Left ventricle myocardium superior (tissue), 1 donor: ENCODE measurements at regions not wholly inside any gene's neighbourhood (a gene's known extent, or its start where the extent isn't known, plus 50 kb on each side); places are given as distances from the start of the nearest gene placed in this dataset.
"Not testable (repeated sequence)": the region's sequence is repeated elsewhere in the genome, so short reads cannot be mapped to it uniquely, and the experiment has no call there.

Source experiments
- ATAC-seq: fragments of 200-7000 bp; cut with Tn5 transposase; one replicate; pipeline ENCODE4 v1.9.1; 2020; ENCODE audit warnings: mild to moderate bottlenecking, moderate library complexity
- DNase-seq: peaks from one replicate; pipeline ENCODE4 v3.0.0-alpha.2; 2020
- intact Hi-C: fragments of 100-400 bp; cut with micrococcal nuclease; formaldehyde crosslinking; loops from one replicate; pipeline ENCODE4 v1.11.0; 2022
- donor health status: DM: no; HTN: yes; CAD: no; lungs with severe emphysema.

- no peak for DNase-seq
- intact Hi-C loops, result no loop called here
- ATAC-seq, result no peak
These were observed 149.7 kb upstream of the ZNF366 start for GRCh38 chr5:72656756-72657513.

- no peak for ATAC-seq
- no peak for DNase-seq
- intact Hi-C loops, result no loop called here
These were observed 149.1 kb upstream of the ZNF366 start for GRCh38 chr5:72656331-72656730.

GRCh38 chr5:72654231-72654630 is 147.0 kb upstream of the ZNF366 start:
- DNase-seq (no peak), ATAC-seq (no peak)
- intact Hi-C loops, result no loop called here

- intact Hi-C loops, result no loop called here
- DNase-seq, result no peak
- no peak for ATAC-seq
These were observed 146.4 kb upstream of the ZNF366 start for GRCh38 chr5:72653586-72653985.

GRCh38 chr5:72651779-72652178 is 144.6 kb upstream of the ZNF366 start:
- ATAC-seq, result no peak
- intact Hi-C loops, result no loop called here
- DNase-seq, result no peak

- intact Hi-C loops, result no loop called here
- DNase-seq, result no peak
- ATAC-seq, result no peak
These were observed 143.9 kb upstream of the ZNF366 start for GRCh38 chr5:72651109-72651508.

GRCh38 chr5:72649449-72649848 is 142.2 kb upstream of the ZNF366 start:
- intact Hi-C loops, result no loop called here
- DNase-seq, result no peak
- no peak for ATAC-seq

- no peak for DNase-seq
- intact Hi-C loops, result no loop called here
- no peak for ATAC-seq
These were observed 141.3 kb upstream of the ZNF366 start for GRCh38 chr5:72648480-72648879.

GRCh38 chr5:72647806-72648205 is 140.6 kb upstream of the ZNF366 start:
- intact Hi-C loops, result no loop called here
- no peak for DNase-seq

GRCh38 chr5:72646246-72646866 is 139.1 kb upstream of the ZNF366 start:
- ATAC-seq (no peak), DNase-seq (no peak)
- intact Hi-C loops, result no loop called here

More at GRCh38 chr5:72647806-72648205, 140.6 kb upstream of the ZNF366 start:
- ATAC-seq, result no peak

GRCh38 chr5:72645064-72645846 is 138.0 kb upstream of the ZNF366 start:
- DNase-seq (no peak), ATAC-seq (no peak)
- intact Hi-C loops, result no loop called here

GRCh38 chr5:72644296-72644695 is 137.1 kb upstream of the ZNF366 start:
- DNase-seq (no peak), ATAC-seq (no peak)
- intact Hi-C loops, result no loop called here

GRCh38 chr5:72641164-72641563 is 134.0 kb upstream of the ZNF366 start:
- DNase-seq (no peak), ATAC-seq (no peak)
- intact Hi-C loops, result no loop called here

GRCh38 chr5:72637058-72637457 is 129.8 kb upstream of the ZNF366 start:
- ATAC-seq (no peak), DNase-seq (no peak)
- intact Hi-C loops, result no loop called here

GRCh38 chr5:72636565-72636964 is 129.4 kb upstream of the ZNF366 start:
- ATAC-seq, intact Hi-C loops: not testable (repeated sequence)

GRCh38 chr5:72634444-72634843 is 127.2 kb upstream of the ZNF366 start:
- intact Hi-C loops, result no loop called here
- DNase-seq (no peak), ATAC-seq (no peak)

More at GRCh38 chr5:72636565-72636964, 129.4 kb upstream of the ZNF366 start:
- DNase-seq, result not testable (repeated sequence)

GRCh38 chr5:72633649-72634048 is 126.4 kb upstream of the ZNF366 start:
- DNase-seq, result no peak
- no peak for ATAC-seq
- intact Hi-C loops, result no loop called here

- intact Hi-C loops, result no loop called here
- DNase-seq (no peak), ATAC-seq (no peak)
These were observed 125.8 kb upstream of the ZNF366 start for GRCh38 chr5:72633041-72633445.

- ATAC-seq, result no peak
These were observed 123.5 kb upstream of the ZNF366 start for GRCh38 chr5:72630721-72631120.

GRCh38 chr5:72630081-72630480 is 122.9 kb upstream of the ZNF366 start:
- intact Hi-C loops, result no loop called here
- DNase-seq (no peak), ATAC-seq (no peak)

More at GRCh38 chr5:72630721-72631120, 123.5 kb upstream of the ZNF366 start:
- intact Hi-C loops, result no loop called here
- DNase-seq, result no peak
